ENCODE measurements at regions not wholly inside any gene's neighbourhood (a gene's known extent, or its start where the extent isn't known, plus 50 kb on each side); places are given as distances from the start of the nearest gene placed in this dataset.

- TF ChIP-seq FOXA1 (IDR thresholded peaks at IDR 0.05) (no peak), ELF4 (IDR thresholded peaks at IDR 0.05) (no peak), SP1 (IDR thresholded peaks at IDR 0.05) (no peak), LEF1 (IDR thresholded peaks at IDR 0.05; ENCODE audit: borderline replicate concordance) (no peak)
Measured at GRCh38 chr5:61657010-61657409, 325.0 kb downstream of the ZSWIM6 start.
